DND-41 (cell line): ENCODE measurements at regions not wholly inside any gene's neighbourhood (a gene's known extent, or its start where the extent isn't known, plus 50 kb on each side); places are given as distances from the start of the nearest gene placed in this dataset.

ENCODE experiments used
- ATAC-seq: fragments of 200-7000 bp; cut with Tn5 transposase; 3 replicates; pipeline ENCODE4 v1.9.1; 2021; ENCODE audit warnings: low read depth; ENCODE audit not compliant: insufficient read depth
- DNase-seq: peaks from one replicate; pipeline ENCODE4 v3.0.0-alpha.2; 2020
- H2AFZ ChIP-seq: 2 replicates; pipeline ENCODE4 v1.6.0; 2012; ENCODE audit warnings: low read depth, low read length
- H3K27ac ChIP-seq: 2 replicates; pipeline ENCODE4 v1.5.1; 2012; ENCODE audit warnings: low read length, inconsistent platforms
- H3K27me3 ChIP-seq: fragments of 200-600 bp; sonication (generic); 2 replicates; pipeline ENCODE4 v1.6.0; 2012; ENCODE audit warnings: low read length, mild to moderate bottlenecking, inconsistent platforms; ENCODE audit not compliant: insufficient read depth, poor library complexity
- H3K36me3 ChIP-seq: 2 replicates; pipeline ENCODE4 v1.5.1; 2012; ENCODE audit warnings: low read length, inconsistent platforms; ENCODE audit not compliant: insufficient read depth
- H3K4me1 ChIP-seq: 2 replicates; pipeline ENCODE4 v1.5.1; 2012; ENCODE audit warnings: mild to moderate bottlenecking, low read length; ENCODE audit not compliant: insufficient read depth
- H3K4me2 ChIP-seq: 2 replicates; pipeline ENCODE4 v1.6.0; 2012; ENCODE audit warnings: mild to moderate bottlenecking, moderate library complexity, low read length, inconsistent platforms; ENCODE audit not compliant: insufficient read depth
- H3K4me3 ChIP-seq, 2 experiments: fragments of 200-600 bp in 1 of 2; shearing (Covaris generic) in 1 of 2; 2 replicates each; pipeline ENCODE4 v1.5.1; 2012 to 2016; ENCODE audit warnings: inconsistent platforms in 2 of 2, low read length in 2 of 2, mild to moderate bottlenecking in 2 of 2, low read depth in 1 of 2, moderate library complexity in 1 of 2
- H3K79me2 ChIP-seq: 2 replicates; pipeline ENCODE4 v1.6.0; 2012; ENCODE audit warnings: low read length, inconsistent platforms; ENCODE audit not compliant: insufficient read depth
- H3K9ac ChIP-seq: 2 replicates; pipeline ENCODE4 v1.6.0; 2012; ENCODE audit warnings: low read depth, mild to moderate bottlenecking, inconsistent platforms, low read length, moderate library complexity
- H3K9me3 ChIP-seq: 2 replicates; pipeline ENCODE4 v1.5.1; 2012; ENCODE audit warnings: low read length, moderate library complexity, mild to moderate bottlenecking, inconsistent platforms; ENCODE audit not compliant: insufficient read depth, severe bottlenecking
- H4K20me1 ChIP-seq: 2 replicates; pipeline ENCODE4 v1.6.0; 2012; ENCODE audit warnings: low read length; ENCODE audit not compliant: insufficient read depth
- EZH2 ChIP-seq: IDR thresholded peaks from 3 replicates; pipeline ENCODE4 v1.6.1; 2012; ENCODE audit warnings: borderline replicate concordance, low read depth, mild to moderate bottlenecking, moderate library complexity, low read length, inconsistent platforms; ENCODE audit not compliant: severe bottlenecking
- TF ChIP-seq, protein P1 (sequence below): IDR thresholded peaks from 2 replicates; pipeline ENCODE4 v1.5.1; 2012; ENCODE audit warnings: borderline replicate concordance, low read length, moderate library complexity, mild to moderate bottlenecking; ENCODE audit not compliant: poor library complexity, severe bottlenecking; ENCODE audit errors: extremely low read depth

DNA sequence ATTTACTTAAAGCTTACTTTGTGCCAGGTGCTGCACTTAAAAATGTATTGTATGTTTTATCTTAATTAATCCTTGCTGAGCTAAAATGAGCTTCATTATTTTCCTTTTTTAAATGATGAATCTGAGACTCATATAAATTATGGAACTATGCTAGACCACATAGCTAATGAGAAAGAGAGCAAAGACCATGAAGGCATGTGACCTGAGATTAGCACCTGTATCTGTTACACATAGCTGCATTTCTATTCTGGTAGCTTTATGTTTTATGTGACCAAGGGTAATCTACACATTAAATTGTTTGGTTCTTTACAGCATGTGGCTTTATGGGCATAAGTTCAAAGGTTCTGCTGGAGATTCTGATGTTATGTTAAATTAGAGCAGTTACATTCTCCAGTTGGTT lies 839.1 kb upstream of the SORCS1 start:
- ATAC-seq (no peak), DNase-seq (no peak)
- H2AFZ ChIP-seq = no peak overlapping the region
- no peak for TF ChIP-seq EZH2
- TF ChIP-seq, protein P1, sequence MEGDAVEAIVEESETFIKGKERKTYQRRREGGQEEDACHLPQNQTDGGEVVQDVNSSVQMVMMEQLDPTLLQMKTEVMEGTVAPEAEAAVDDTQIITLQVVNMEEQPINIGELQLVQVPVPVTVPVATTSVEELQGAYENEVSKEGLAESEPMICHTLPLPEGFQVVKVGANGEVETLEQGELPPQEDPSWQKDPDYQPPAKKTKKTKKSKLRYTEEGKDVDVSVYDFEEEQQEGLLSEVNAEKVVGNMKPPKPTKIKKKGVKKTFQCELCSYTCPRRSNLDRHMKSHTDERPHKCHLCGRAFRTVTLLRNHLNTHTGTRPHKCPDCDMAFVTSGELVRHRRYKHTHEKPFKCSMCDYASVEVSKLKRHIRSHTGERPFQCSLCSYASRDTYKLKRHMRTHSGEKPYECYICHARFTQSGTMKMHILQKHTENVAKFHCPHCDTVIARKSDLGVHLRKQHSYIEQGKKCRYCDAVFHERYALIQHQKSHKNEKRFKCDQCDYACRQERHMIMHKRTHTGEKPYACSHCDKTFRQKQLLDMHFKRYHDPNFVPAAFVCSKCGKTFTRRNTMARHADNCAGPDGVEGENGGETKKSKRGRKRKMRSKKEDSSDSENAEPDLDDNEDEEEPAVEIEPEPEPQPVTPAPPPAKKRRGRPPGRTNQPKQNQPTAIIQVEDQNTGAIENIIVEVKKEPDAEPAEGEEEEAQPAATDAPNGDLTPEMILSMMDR = no peak
- no peaks in the 10 kb centered on the region for H3K36me3 ChIP-seq
- H3K9me3 ChIP-seq = no peaks in the 10 kb centered on the region
- no peak overlapping the region for H3K9ac ChIP-seq
- H3K27me3 ChIP-seq = no peaks in the 10 kb centered on the region
- no peaks in the 10 kb centered on the region for H3K79me2 ChIP-seq
- no peaks in the 10 kb centered on the region for H4K20me1 ChIP-seq
- H3K4me2 ChIP-seq = no peak overlapping the region
- H3K27ac ChIP-seq = no peak overlapping the region
- no peak overlapping the region for H3K4me3 ChIP-seq
- no peaks in the 10 kb centered on the region for H3K4me1 ChIP-seq

DNA sequence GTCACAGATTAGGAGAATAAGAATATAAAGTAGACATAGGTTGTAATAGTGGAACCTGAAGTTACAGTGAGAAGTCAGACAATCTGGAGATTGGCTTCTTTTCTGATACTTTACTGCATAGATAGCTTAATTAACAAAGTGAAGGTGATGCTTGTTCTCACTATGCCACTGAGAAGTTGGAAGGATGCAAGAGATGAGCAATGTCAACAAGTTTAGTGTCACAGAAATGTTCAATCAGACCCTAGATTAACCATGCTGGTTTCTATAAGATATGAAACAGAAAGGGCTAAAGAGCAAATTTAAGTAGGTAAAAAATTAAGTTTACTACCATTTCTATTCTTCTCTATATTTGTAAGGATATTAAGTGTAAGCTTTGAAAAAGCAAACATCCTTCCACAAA lies 838.6 kb upstream of the SORCS1 start:
- Histone ChIP-seq H3K27me3 (no peaks in the 10 kb centered on the region), H4K20me1 (no peaks in the 10 kb centered on the region), H3K36me3 (no peaks in the 10 kb centered on the region), H3K27ac (no peak overlapping the region), H3K79me2 (no peaks in the 10 kb centered on the region), H2AFZ (no peak overlapping the region), H3K4me3 (no peak overlapping the region), H3K4me2 (no peak overlapping the region), H3K9me3 (no peaks in the 10 kb centered on the region), H3K9ac (no peak overlapping the region), H3K4me1 (no peaks in the 10 kb centered on the region)
- ATAC-seq (no peak), DNase-seq (no peak)
- TF ChIP-seq EZH2 = no peak
- TF ChIP-seq, protein P1 = no peak

DNA sequence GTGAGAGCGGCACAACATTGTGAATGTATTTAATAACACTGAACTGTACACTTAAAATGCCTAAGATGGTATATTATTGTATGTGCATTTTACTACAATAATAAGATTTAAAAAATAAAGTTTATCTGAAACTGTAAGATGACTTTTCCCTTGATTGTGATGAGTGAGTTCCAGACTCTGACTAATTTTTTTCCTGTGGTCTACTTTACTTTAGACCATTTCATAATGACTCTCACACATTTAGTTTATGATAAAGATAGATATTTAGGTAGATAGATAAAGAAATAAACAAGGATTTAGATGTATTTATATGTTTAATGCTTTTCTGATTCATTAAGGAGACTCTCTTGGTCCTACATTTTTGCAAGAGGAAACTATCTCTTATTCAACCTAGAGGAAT lies 835.9 kb upstream of the SORCS1 start:
- no peak for ATAC-seq
- Histone ChIP-seq H3K9me3 (no peaks in the 10 kb centered on the region), H3K27ac (no peak overlapping the region), H3K4me3 (no peak overlapping the region), H3K27me3 (no peaks in the 10 kb centered on the region), H3K4me2 (no peak overlapping the region), H4K20me1 (no peaks in the 10 kb centered on the region), H3K9ac (no peak overlapping the region), H3K4me1 (no peaks in the 10 kb centered on the region), H3K79me2 (no peaks in the 10 kb centered on the region), H2AFZ (no peak overlapping the region), H3K36me3 (no peaks in the 10 kb centered on the region)
- no peak for TF ChIP-seq EZH2
- TF ChIP-seq, protein P1 = no peak
- no peak for DNase-seq
